Peyer's patch (tissue), 4 donors: ENCODE measurements at regions not wholly inside any gene's neighbourhood (a gene's known extent, or its start where the extent isn't known, plus 50 kb on each side); places are given as distances from the start of the nearest gene placed in this dataset.

Source experiments
- POLR2A ChIP-seq, 2 donors: fragments of 450-650 bp; IDR thresholded peaks; one replicate each; pipeline ENCODE4 v1.5.1; 2017; ENCODE audit warnings: antibody characterized with exemption in 2 of 2, mild to moderate bottlenecking in 2 of 2, moderate library complexity in 2 of 2
- TF ChIP-seq, protein P1 (sequence below), 6 experiments: fragments of 450-650 bp in 4 of 6; fragments of 200-600 bp in 2 of 6; sonication (generic) in 1 of 6; IDR thresholded peaks; one replicate each; pipeline ENCODE4 v1.5.1; 2017 to 2019; ENCODE audit warnings: antibody characterized with exemption in 6 of 6, mild to moderate bottlenecking in 3 of 6, moderate library complexity in 1 of 6

DNA sequence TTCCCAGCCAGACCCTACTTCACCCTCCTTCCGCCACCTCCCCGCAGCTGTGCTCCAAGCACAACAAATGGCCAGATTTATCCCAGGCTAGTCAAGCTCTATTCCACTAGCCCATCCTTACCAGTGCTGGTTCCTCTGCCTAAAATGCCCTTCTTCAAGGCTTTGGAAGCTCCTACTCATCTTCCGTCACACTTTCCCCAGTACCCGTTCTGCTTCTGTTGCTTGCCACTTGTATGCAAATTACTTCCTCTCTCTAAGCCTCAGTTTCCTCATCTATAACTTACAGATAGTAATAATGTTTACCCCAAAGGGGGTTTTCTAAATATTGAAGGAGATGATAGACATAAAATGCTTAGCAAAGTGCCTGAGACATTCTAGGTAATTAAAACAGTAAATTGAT is 193.1 kb downstream of the MAFB start:
- TF ChIP-seq, protein P1, sequence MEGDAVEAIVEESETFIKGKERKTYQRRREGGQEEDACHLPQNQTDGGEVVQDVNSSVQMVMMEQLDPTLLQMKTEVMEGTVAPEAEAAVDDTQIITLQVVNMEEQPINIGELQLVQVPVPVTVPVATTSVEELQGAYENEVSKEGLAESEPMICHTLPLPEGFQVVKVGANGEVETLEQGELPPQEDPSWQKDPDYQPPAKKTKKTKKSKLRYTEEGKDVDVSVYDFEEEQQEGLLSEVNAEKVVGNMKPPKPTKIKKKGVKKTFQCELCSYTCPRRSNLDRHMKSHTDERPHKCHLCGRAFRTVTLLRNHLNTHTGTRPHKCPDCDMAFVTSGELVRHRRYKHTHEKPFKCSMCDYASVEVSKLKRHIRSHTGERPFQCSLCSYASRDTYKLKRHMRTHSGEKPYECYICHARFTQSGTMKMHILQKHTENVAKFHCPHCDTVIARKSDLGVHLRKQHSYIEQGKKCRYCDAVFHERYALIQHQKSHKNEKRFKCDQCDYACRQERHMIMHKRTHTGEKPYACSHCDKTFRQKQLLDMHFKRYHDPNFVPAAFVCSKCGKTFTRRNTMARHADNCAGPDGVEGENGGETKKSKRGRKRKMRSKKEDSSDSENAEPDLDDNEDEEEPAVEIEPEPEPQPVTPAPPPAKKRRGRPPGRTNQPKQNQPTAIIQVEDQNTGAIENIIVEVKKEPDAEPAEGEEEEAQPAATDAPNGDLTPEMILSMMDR (IDR thresholded peaks at IDR 0.05) = no peak
- no peak for TF ChIP-seq POLR2A (IDR thresholded peaks at IDR 0.05)
